SK-N-SH treated with all-trans-retinoic acid at 6 μM for 48 hours (cell line): ENCODE measurements at regions not wholly inside any gene's neighbourhood (a gene's known extent, or its start where the extent isn't known, plus 50 kb on each side); places are given as distances from the start of the nearest gene placed in this dataset.

ENCODE experiments used
- ARNTL ChIP-seq: fragments of 450-650 bp; formaldehyde crosslinking; IDR thresholded peaks from 2 replicates; pipeline ENCODE4 v1.5.0; 2020; ENCODE audit warnings: low read depth, mild to moderate bottlenecking, moderate library complexity, borderline replicate concordance
- ESRRG ChIP-seq: fragments of 250-450 bp; sonication (Bioruptor Pico); IDR thresholded peaks from 2 replicates; pipeline ENCODE4 v1.6.1; 2021; ENCODE audit warnings: mild to moderate bottlenecking
- OSR1 ChIP-seq: fragments of 250-450 bp; sonication (Bioruptor Pico); IDR thresholded peaks from 2 replicates; pipeline ENCODE4 v1.8.0; 2022; ENCODE audit warnings: moderate library complexity, mild to moderate bottlenecking, inconsistent platforms
- TCF4 ChIP-seq: fragments of 250-450 bp; sonication (Bioruptor Pico); IDR thresholded peaks from 2 replicates; pipeline ENCODE4 v1.8.0; 2021; ENCODE audit warnings: mild to moderate bottlenecking, moderate library complexity, borderline replicate concordance
- ZC3H10 ChIP-seq: fragments of 250-450 bp; sonication (Bioruptor Pico); IDR thresholded peaks from 2 replicates; pipeline ENCODE4 v1.5.1; 2021; ENCODE audit warnings: mild to moderate bottlenecking, moderate library complexity
- ZNF70 ChIP-seq: fragments of 450-650 bp; formaldehyde crosslinking; IDR thresholded peaks from 2 replicates; pipeline ENCODE4 v1.5.0; 2020; ENCODE audit warnings: mild to moderate bottlenecking, moderate library complexity

- TF ChIP-seq ARNTL (CRISPR knock-in tag) = no peak
- TF ChIP-seq ZC3H10 (CRISPR knock-in tag) = no peak
- TF ChIP-seq ZNF70 = no peak
- no peak for TF ChIP-seq OSR1 (CRISPR knock-in tag)
- no peak for TF ChIP-seq ESRRG
- TF ChIP-seq TCF4 (CRISPR knock-in tag) = no peak
Measured at GRCh38 chr2:235366807-235367206, 127.0 kb upstream of the AGAP1 start.
